ENCODE measurements at regions not wholly inside any gene's neighbourhood (a gene's known extent, or its start where the extent isn't known, plus 50 kb on each side); places are given as distances from the start of the nearest gene placed in this dataset.

DNA sequence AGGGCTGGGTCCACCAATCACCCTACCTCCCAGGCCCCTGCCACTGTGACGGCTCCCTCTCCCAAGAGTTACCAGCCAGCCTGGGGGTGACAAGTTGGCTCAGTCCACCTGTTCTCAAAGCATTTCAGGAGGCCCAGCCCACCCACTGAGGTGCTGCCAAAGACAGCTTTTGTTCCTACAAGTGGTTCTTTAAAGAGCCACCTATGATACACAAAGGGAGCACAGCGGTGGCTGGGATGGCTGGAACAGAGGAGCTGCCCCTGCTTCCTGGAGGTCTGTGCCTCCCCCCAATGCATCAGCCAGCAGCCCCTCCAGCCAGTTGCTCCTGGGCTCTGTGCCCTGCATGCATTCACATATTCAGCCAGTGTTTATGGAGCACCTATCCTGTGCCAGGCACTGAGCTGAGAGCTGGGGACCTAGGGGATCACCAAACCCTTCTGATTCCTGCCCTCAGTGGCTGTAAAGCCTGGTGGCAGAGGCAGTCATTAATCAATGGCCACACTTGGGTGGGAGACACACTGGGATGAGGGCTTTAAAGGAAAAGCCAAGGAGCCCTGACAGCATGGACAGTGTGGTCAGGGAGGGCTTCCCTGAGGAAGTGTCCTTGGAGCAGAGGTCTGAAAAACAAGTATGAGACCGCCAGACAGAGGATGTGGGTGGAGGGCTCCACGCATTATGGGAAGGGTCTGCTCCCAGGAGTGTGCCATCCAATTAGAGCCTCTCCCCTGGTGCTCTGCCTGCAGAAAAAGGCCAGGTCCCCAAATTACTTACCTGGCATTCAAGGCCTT lies 107.1 kb upstream of the LINGO1 start:
- H3K27ac ChIP-seq (ENCODE audit: low read depth, low read length) = no peak overlapping the region
- 48 to 59% (median 49%) methylated on average over 3 to 4 of the region's 4 CpGs for WGBS, 3 donors

DNA sequence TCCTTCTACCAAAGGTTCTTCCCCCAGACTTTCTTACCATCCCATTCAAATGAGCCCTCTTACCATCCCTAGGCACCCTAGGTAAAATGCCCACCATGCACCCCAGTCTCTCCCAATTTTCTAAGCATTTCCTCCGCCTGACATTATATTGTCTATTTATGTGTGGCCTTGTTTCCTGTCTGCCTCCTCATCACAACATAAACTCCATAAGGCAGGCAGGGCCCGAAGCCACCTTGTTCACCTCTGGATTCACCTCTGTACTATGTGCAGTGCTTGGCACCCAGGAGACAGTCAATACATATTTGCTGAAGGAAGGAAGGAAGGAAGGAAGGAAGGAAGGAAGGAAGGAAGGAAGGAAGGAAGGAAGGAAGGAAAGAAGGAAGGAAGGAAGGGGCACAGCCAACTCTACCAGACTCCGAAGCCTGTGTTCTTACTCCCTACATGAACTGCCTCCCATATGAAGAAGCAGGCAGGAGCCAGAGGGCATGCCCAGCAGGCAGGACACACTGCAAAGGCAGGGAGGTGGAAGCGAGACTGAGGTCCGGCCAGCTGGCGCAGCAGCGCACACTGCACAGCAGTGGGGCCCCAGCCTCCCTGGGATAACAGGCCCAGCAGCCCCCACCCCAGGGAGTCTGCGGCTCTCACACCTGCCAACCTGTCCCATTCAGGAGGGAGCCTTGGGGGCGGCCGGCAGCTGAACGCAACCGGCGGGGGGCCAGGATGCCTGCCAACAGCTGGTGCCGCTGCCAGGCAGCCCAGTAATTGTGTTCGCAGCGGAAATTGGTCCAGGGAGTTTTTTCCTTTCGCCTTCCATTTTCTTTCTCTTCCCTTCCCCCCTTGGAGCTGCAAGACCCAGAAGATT lies 106.0 kb upstream of the LINGO1 start:
- WGBS, 3 donors = 34 to 46% (median 45%) methylated on average over 16 to 17 of the region's 17 CpGs
- no peak overlapping the region for H3K27ac ChIP-seq (ENCODE audit: low read depth, low read length)

DNA sequence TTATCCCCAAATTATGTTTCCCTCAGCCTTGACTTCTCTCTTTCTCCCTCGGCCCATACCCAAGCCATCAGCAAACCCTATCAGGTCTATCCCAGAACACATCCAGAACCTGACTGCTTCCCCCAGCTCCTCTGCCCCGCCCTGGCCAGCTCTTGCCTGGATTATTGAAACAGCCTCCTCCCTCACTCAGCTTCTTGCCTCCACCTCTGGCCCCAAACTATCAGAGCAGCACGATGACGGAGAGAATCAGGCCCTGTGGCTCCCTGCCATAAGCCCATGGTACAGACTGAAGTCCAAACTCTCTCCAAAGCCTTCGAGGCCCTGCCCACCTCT lies 105.3 kb upstream of the LINGO1 start:
- WGBS, 3 donors = 66 to 79% (median 79%) methylated on average over 5 of the region's 5 CpGs
- H3K27ac ChIP-seq (ENCODE audit: low read depth, low read length) = no peak overlapping the region

DNA sequence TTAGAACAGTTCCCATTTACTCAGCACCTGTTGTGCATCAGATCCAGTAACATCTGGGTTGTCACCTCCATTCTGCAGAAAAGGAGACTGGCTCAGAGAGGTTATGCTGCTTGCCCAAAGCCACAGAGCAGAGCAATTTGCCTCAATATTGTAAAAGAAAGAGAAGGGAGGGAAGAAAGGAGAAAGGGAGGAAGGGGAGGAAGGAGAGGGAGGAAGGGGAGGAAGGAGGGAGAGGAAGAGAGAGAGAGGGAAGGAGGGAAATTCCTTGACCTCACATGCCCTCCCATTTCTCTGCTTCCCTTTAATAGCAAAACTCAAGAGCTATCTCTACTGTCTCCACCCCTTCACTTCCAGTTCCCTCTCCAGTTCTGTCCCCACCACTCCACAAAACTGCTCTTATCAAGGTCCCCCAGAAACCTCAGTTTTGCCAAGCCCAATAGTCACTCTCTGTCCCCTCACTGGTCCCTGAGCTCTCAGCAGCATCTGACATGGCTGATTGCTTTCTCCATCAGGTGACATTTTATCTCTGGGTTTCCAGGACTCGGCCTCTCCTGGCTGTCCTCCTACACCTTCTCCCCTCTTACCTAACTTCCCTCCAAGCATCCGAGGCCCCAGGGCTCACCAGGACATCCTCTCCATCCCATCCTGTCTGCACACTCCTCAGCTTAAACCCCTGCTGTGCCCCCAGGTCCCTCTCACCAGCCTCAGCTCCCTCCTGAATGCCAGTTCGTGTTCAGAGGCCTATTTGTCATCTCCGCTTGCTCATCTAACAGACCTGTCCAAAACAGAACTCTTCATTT lies 104.7 kb upstream of the LINGO1 start:
- H3K27ac ChIP-seq (ENCODE audit: low read depth, low read length) = no peak overlapping the region
- WGBS, 3 donors = 54 to 61% (median 54%) methylated on average over 4 of the region's 4 CpGs

DNA sequence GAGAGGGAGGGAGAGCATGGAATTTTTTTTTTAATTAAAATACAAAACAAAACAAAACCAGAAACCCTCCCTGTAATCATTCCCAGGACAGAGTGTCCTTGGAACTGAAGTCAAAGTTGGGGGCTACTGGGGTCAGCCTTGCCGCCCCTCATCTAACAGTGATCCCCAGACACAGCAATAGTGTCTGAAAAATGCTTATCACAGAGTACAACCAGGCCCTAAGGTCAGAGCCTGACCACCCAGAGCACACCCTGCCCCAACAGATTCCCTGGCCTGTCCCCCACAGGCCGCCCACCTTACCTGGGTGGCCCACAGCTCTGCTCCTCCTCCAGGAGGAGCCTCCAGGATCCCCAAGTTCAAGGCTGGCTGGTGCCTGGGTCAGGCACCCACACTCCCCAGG lies 101.6 kb upstream of the LINGO1 start:
- no peak overlapping the region for H3K27ac ChIP-seq (ENCODE audit: low read depth, low read length)
- WGBS, 3 donors = 78 to 93% (median 92%) methylated on average over 2 of the region's 2 CpGs

DNA sequence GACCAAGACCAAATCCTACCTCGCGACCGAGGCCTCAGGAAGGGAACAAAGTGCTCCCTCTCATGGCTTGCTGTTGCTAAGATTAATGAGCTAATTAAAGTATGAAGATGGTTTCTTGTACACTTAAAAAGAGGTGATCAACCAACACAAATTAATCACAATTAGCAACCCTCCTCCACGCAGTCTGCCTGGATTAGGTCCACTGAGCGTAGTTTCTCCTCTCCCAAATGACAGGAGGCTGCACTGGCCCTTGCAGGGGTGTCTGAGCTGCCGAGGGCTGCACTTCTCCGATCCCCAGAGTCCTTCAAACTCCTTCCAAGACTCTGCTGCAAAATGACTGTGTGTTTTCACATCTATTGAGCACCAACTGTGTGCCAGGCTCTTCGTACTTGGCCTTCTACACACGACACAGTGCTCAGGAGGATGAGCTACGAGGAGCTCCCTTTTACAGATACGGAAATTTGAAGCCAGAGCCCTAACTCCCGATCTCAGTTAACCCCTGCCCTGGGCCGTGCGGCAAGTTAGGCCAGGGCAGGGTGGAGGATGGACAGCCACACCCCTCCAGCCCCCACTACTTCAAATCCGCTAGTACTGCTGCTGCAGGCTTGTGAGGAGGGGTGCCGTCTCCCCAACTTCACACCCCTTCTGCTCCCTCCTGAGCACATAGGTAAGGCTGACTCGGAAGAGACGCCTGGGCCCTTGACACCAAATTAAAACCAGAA lies 101.0 kb upstream of the LINGO1 start:
- H3K27ac ChIP-seq (ENCODE audit: low read depth, low read length) = no peak overlapping the region
- WGBS, 3 donors = 73 to 78% (median 75%) methylated on average over 18 of the region's 18 CpGs

DNA sequence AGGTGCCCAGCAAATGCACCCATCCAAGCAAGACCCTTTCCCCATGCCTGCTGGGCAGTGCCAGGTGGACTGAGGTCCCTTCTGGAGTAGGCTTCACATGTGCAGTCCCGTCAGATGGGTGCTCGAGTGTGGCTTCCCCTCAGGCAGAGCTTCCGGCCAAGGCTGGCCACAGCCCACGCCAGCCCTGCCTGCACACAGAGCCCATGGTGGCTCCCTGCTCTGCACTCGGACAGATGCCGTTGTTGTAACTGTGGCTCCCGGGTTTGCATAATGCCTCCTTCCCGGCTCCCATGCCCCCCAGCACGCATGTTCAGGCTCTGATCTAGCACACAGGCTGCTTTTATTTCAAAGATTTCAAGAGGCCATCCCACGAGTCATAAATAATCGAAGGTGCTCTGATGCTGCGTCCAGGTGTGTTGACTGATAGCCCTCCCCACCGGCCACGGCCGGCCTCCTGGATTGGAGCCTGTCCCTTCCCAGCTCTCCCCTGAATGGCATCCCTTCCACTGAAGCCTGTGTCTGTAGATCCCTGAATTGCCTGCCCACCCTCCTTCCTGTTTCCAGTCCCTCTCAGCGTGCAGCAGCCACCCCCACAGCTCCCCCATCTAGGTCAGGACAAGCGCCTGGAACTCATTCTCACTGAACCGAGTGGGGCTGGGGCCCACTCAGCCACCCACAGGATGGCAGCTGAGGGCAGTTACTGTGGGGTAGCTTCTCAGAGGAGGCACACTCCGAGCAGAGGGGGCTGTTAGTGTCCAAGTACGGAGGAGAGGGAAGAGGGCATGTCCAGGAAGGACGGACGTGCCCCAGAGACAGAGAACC lies 100.0 kb upstream of the LINGO1 start:
- 60 to 69% (median 62%) methylated on average over 22 of the region's 22 CpGs for WGBS, 3 donors
- H3K27ac ChIP-seq (ENCODE audit: low read depth, low read length) = no peak overlapping the region

DNA sequence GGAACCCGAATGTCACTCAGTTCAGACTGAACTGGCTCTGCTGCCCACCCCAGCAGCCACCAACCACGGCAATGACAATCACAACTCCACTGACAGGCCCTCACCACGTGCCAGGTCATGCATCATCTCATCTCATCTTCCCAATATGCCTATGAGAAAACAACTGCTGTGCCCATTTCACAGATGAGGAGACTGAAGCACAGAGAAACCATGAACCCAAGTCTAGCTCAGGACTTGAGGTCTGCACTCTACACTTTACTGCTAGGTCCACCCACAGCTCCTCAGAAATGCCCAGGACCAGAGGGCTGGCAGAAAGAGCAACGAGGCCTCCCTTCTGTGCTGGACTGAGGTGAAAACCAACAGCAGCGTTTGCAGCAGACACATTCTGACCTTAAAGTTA lies 99.2 kb upstream of the LINGO1 start:
- WGBS, 3 donors = 44 to 71% (median 60%) methylated on average over 5 of the region's 5 CpGs

DNA sequence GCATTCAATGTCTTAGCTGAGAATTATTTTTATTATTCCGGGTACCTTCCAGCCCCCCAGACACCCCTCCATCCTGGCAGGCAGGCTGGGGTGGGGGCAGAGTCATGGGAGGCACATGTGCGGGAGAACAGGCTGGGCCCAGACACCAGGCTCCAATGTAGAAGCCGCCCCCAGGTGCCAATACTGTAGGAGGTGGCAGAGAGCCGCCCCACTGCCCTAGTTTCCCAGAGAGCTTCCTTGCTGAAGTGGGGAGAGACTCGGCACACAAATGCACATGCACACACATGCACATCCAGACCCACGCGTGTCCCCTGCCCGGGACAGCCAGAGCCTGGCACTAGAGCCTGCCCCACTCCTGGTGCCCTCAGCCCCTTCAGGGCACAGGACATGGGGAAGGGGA lies 98.4 kb upstream of the LINGO1 start:
- 82 to 93% (median 90%) methylated on average over 8 of the region's 8 CpGs for WGBS, 3 donors

More for the DNA sequence above, 99.2 kb upstream of the LINGO1 start:
- H3K27ac ChIP-seq (ENCODE audit: low read depth, low read length) = no peak overlapping the region

DNA sequence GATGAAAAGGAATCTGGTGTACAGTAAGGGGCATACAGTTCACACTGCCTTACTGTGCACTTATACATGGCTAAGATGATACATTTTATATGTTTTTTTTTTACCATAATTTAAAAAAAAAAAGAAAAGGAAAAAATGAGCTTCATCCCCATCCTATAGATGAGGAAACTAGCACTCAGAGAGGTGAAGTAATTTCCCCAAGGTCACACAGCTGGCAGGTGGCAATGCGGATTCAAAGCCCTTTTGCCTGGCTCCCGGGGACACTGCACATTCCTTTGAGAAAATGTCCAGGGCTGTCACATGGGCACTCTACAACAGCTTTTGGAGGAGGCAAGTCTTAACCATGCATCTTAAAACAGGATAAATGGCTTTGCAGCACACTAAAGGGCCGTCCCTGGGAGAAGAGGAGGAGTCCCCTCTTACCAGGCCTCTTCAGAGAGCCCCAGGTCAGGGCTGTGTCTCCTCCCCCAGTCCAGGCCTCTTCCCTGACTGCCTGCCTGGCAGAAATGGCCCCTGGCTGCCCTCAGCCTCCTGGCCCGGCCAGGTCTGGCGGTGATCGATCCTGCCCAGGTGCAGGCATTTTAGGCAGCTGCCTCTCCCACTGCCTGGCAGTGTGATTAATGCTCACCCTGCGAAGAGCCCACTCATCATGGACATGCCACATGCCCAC lies 95.1 kb upstream of the LINGO1 start:
- WGBS, 3 donors = 44 to 73% (median 61%) methylated on average over 6 to 7 of the region's 7 CpGs
- H3K27ac ChIP-seq (ENCODE audit: low read depth, low read length) = no peak overlapping the region

More for the DNA sequence above, 98.4 kb upstream of the LINGO1 start:
- H3K27ac ChIP-seq (ENCODE audit: low read depth, low read length) = no peak overlapping the region

DNA sequence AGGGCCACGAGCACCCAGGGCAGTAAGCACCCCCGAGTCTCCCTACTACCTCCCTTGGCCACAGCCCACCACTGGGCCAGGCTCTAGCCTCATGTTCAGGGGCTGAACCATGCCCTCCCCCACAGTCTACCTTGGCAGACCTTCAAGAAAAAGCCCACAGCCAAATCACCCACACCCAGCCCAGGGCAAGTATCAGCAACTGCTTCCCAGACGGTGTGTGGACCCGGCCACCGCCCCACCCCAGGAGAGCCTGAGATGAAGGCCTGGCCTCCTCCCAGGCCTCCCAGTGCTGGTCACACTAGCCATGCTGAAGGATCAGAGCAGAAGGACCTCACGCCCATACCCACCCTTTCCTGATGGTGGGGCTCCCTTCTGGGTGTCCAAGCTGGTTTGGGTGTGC lies 92.0 kb upstream of the LINGO1 start:
- no peak overlapping the region for H3K27ac ChIP-seq (ENCODE audit: low read depth, low read length)
- WGBS, 3 donors = 70 to 78% (median 71%) methylated on average over 6 of the region's 6 CpGs

DNA sequence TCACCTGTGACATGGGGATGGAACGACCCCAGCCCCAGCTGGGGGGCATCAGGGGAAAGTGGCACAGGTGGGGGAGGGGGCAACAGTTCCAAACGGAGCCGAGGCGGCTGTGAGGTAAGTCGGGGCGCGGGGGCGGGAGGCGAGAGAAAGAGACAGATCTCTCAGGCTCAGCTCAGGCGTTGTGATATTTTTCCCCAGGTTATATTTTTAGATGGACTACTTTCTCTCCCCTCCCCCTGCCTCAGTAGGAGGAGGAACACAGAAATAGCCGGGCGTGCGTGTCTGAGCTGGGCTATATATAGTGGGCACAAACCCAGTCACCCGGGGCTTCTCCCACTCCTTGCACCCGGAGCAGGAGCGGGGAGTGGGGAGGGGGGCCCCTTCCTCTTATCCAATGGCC lies 91.0 kb upstream of the LINGO1 start:
- WGBS, 3 donors = 79 to 81% (median 79%) methylated on average over 15 to 16 of the region's 16 CpGs

DNA sequence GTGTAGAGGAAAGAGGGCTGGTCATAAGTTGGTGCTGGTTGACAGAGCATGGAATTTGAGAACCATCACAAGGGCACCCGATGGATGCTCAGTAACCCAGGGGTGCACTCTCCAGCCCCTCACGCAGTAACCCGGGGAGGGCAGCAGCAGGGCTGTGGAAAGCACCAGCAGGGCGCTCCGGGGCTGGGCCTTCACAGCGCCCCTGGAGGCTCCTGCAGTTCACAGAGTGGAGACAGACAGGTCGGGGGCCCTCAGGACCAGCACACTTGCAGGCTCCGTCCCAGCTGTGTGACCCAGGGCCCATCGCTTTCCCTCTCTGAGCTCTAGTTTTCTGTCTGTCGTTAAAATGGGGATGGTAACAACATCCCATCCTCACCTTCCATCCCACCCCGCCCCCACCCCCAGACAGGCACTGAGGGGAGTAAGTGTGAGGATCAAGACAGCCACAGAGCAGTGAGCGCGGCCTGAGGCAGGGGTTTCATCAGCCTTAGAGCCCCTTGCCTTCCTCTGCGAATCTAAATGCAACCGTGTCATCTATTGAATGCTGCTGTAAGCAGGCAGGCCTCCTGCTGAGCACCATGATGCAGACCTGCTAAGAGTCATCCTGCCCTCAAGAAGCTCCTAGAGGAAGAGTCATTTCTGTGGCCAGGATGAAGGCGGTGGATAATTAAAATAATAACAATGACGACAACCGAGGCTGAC lies 90.2 kb upstream of the LINGO1 start:
- WGBS, 3 donors = 60 to 76% (median 70%) methylated on average over 18 of the region's 18 CpGs

More for the DNA sequence above, 91.0 kb upstream of the LINGO1 start:
- H3K27ac ChIP-seq (ENCODE audit: low read depth, low read length) = no peak overlapping the region

DNA sequence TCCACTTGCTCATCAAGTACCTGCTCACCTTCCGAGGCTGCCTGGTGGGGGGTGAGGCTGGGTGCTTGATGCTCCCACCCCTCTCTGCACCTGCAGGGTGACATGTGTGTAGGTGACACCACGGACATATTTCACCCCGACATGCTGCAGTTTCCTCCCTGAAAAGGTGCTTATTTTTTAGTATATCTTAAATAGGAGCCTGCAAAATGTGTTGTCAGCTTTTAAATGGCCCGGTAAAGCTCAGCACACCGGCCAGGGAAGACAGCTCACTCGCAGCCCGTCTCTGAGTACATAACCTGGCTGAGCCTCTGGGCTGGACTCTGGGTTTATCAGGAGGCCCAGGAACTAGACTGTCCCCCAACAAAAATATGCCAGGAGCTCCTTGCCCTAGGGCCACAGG lies 89.3 kb upstream of the LINGO1 start:
- 65 to 70% (median 69%) methylated on average over 7 of the region's 7 CpGs for WGBS, 3 donors
- no peak overlapping the region for H3K27ac ChIP-seq (ENCODE audit: low read depth, low read length)

More for the DNA sequence above, 90.2 kb upstream of the LINGO1 start:
- no peak overlapping the region for H3K27ac ChIP-seq (ENCODE audit: low read depth, low read length)

DNA sequence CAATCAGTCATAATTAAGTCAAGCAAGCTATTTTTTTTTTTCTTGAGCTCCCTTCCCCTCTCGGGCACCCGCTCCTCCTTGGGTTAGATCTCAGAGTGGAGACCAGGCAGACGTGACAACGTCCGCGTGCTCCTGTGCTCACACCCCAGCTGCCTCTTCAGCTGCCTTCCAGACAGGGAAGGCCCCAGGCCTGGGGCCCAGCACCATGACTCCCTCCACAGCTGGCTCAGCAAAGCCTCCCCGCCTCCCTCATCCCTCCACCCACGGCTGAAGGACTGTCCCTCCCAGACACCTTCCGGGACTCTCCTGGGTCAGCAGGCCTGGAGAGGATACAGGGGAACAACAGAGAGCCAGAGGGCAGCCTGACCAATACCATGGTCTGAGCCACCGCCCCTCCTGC lies 87.9 kb upstream of the LINGO1 start:
- H3K27ac ChIP-seq (ENCODE audit: low read depth, low read length) = no peak overlapping the region
- WGBS, 3 donors = 55 to 72% (median 65%) methylated on average over 10 of the region's 10 CpGs

DNA sequence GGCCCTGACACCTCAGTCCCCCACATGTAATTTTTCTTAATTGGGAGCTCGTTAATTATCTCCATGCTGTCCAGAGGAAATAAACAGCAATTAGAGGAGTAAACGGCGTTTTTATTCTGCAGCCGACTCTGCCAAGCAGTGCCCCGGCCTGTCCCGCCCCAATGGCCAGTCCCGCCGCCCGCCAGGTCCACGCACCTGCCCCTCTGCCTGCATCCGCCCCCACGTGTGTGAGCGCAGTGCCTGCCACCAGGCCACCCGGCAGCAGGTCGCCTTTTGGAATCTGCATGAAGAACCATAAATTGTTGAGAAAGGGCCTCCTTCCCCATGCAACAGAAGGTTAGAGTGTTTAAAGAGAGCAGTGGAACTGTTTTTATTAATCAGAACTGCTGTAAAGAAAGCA lies 87.5 kb upstream of the LINGO1 start:
- 64 to 76% (median 72%) methylated on average over 15 of the region's 15 CpGs for WGBS, 3 donors
- no peak overlapping the region for H3K27ac ChIP-seq (ENCODE audit: low read depth, low read length)

Data from adipose tissue (tissue), 3 donors.